GM21381 (cell line): ENCODE measurements at regions not wholly inside any gene's neighbourhood (a gene's known extent, or its start where the extent isn't known, plus 50 kb on each side); places are given as distances from the start of the nearest gene placed in this dataset.

ENCODE experiments used
- ATAC-seq: cut with Tn5 transposase; IDR thresholded peaks from one replicate; pipeline ENCODE4 v1.9.1; 2021; ENCODE audit warnings: mild to moderate bottlenecking, moderate library complexity; ENCODE audit not compliant: unreplicated experiment

- ATAC-seq, result no peak
Observed at GRCh38 chr5:29779141-29779540, 1414.3 kb upstream of the CDH6 start.

GRCh38 chr5:29777373-29777772, 1416.1 kb upstream of the CDH6 start:
- ATAC-seq, result no peak

GRCh38 chr5:29770936-29771335, 1422.5 kb upstream of the CDH6 start:
- no peak for ATAC-seq

- ATAC-seq, result no peak
Observed at GRCh38 chr5:29769474-29769873, 1424.0 kb upstream of the CDH6 start.

- no peak for ATAC-seq
Observed at GRCh38 chr5:29758986-29759421, 1434.5 kb upstream of the CDH6 start.

- no peak for ATAC-seq
Observed at GRCh38 chr5:29750453-29750852, 1443.0 kb upstream of the CDH6 start.

GRCh38 chr5:29744618-29745017, 1448.9 kb upstream of the CDH6 start:
- no peak for ATAC-seq

GRCh38 chr5:29720954-29721353, 1472.5 kb upstream of the CDH6 start:
- no peak for ATAC-seq

- no peak for ATAC-seq
Observed at GRCh38 chr5:29719171-29719570, 1474.3 kb upstream of the CDH6 start.

- ATAC-seq, result no peak
Observed at GRCh38 chr5:29715167-29715566, 1478.3 kb upstream of the CDH6 start.

GRCh38 chr5:29702875-29703274, 1490.6 kb upstream of the CDH6 start:
- no peak for ATAC-seq

- no peak for ATAC-seq
Observed at GRCh38 chr5:29701600-29701999, 1491.9 kb upstream of the CDH6 start.

GRCh38 chr5:29697785-29698414, 1495.6 kb upstream of the CDH6 start:
- ATAC-seq, result no peak

- ATAC-seq, result no peak
Observed at GRCh38 chr5:29697278-29697677, 1496.2 kb upstream of the CDH6 start.

- no peak for ATAC-seq
Observed at GRCh38 chr5:29672678-29673077, 1520.8 kb upstream of the CDH6 start.

GRCh38 chr5:29662876-29663275, 1530.6 kb upstream of the CDH6 start:
- ATAC-seq, result no peak

GRCh38 chr5:29654954-29655353, 1538.5 kb upstream of the CDH6 start:
- no peak for ATAC-seq

GRCh38 chr5:29649321-29649720, 1544.2 kb upstream of the CDH6 start:
- ATAC-seq, result no peak

GRCh38 chr5:29642601-29643000, 1550.9 kb upstream of the CDH6 start:
- no peak for ATAC-seq

GRCh38 chr5:29614206-29614605, 1579.3 kb upstream of the CDH6 start:
- ATAC-seq, result no peak

- ATAC-seq, result no peak
Observed at GRCh38 chr5:29588236-29588635, 1605.2 kb upstream of the CDH6 start.

- ATAC-seq, result no peak
Observed at GRCh38 chr5:29587832-29588231, 1605.7 kb upstream of the CDH6 start.

- ATAC-seq, result no peak
Observed at GRCh38 chr5:29568028-29568427, 1625.5 kb upstream of the CDH6 start.
